Spleen (tissue), 7 donors: ENCODE measurements at regions not wholly inside any gene's neighbourhood (a gene's known extent, or its start where the extent isn't known, plus 50 kb on each side); places are given as distances from the start of the nearest gene placed in this dataset.

Source experiments
- POLR2A ChIP-seq, 3 donors: fragments of 450-650 bp; IDR thresholded peaks; one replicate each; pipeline ENCODE4 v1.5.1; 2017; ENCODE audit warnings: antibody characterized with exemption in 3 of 3, mild to moderate bottlenecking in 1 of 3
- TF ChIP-seq, protein P1 (sequence below), 11 experiments: fragments of 200-600 bp in 7 of 11; fragments of 450-650 bp in 4 of 11; sonication (generic) in 4 of 11; IDR thresholded peaks in 8 of 11; conservative IDR thresholded peaks in 3 of 11; 1 replicate in 7 of 11; 2 replicates in 4 of 11; pipeline versions ENCODE4 v1.4.0 to v1.8.0; 2016 to 2021; ENCODE audit warnings: antibody characterized with exemption in 11 of 11, inconsistent platforms in 4 of 11, mild to moderate bottlenecking in 1 of 11
- donor health status: DM: no; HTN: no; CAD: no; lungs with moderate emphysema.
- donor health status: DM: no; HTN: no; CAD: no.
- donor health status: DM: no; HTN: no; CAD: no.

DNA sequence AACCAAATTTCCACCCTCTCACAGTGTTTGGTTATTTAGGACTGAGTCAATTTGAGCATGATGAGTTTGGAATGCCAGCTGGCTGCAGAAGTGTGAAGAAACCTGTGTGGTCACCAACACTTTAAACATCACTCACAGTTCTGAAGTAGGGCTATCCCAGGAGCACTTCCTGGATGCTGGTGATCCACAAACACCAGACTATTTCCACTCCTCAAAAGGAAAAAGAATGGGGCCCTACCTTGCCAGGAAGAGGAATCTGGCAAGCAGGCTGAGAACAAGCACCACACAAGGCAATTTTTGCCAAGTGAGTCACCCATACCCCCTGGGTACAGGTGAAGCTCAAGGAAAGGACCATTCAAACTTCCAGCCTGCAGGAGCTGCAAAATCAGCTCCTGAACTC is 294.2 kb upstream of the PTGER4 start:
- no peak for TF ChIP-seq POLR2A (IDR thresholded peaks at IDR 0.05)
- TF ChIP-seq, protein P1, sequence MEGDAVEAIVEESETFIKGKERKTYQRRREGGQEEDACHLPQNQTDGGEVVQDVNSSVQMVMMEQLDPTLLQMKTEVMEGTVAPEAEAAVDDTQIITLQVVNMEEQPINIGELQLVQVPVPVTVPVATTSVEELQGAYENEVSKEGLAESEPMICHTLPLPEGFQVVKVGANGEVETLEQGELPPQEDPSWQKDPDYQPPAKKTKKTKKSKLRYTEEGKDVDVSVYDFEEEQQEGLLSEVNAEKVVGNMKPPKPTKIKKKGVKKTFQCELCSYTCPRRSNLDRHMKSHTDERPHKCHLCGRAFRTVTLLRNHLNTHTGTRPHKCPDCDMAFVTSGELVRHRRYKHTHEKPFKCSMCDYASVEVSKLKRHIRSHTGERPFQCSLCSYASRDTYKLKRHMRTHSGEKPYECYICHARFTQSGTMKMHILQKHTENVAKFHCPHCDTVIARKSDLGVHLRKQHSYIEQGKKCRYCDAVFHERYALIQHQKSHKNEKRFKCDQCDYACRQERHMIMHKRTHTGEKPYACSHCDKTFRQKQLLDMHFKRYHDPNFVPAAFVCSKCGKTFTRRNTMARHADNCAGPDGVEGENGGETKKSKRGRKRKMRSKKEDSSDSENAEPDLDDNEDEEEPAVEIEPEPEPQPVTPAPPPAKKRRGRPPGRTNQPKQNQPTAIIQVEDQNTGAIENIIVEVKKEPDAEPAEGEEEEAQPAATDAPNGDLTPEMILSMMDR (IDR thresholded peaks at IDR 0.05 in 8 of 11, conservative IDR thresholded peaks at IDR 0.05 in 3 of 11) = no peak
